ENCODE measurements at regions not wholly inside any gene's neighbourhood (a gene's known extent, or its start where the extent isn't known, plus 50 kb on each side); places are given as distances from the start of the nearest gene placed in this dataset.

DNA sequence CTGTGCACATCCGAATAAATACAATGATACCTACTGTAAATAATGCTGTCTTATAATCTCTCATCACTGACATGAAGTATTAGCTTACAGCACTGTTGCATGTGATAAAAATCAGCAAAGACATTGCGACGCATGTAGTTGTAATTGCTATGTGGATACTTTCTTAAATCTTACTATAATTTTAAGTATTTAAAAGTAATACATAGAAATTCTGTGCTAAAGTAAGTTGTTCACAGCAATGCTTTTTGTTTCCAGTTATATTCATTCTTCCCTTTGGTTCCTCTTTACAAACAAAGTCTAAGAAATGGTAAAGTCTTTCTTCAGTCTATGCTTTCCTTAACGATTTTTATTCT lies 113.7 kb upstream of the DGKB start:
- TF ChIP-seq, protein P1, sequence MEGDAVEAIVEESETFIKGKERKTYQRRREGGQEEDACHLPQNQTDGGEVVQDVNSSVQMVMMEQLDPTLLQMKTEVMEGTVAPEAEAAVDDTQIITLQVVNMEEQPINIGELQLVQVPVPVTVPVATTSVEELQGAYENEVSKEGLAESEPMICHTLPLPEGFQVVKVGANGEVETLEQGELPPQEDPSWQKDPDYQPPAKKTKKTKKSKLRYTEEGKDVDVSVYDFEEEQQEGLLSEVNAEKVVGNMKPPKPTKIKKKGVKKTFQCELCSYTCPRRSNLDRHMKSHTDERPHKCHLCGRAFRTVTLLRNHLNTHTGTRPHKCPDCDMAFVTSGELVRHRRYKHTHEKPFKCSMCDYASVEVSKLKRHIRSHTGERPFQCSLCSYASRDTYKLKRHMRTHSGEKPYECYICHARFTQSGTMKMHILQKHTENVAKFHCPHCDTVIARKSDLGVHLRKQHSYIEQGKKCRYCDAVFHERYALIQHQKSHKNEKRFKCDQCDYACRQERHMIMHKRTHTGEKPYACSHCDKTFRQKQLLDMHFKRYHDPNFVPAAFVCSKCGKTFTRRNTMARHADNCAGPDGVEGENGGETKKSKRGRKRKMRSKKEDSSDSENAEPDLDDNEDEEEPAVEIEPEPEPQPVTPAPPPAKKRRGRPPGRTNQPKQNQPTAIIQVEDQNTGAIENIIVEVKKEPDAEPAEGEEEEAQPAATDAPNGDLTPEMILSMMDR (IDR thresholded peaks at IDR 0.05; ENCODE audit: control insufficient read depth, insufficient read depth, low read depth, low read length, missing control alignments), result no peak
- no peak for DNase-seq (ENCODE audit: low read depth)

DNA sequence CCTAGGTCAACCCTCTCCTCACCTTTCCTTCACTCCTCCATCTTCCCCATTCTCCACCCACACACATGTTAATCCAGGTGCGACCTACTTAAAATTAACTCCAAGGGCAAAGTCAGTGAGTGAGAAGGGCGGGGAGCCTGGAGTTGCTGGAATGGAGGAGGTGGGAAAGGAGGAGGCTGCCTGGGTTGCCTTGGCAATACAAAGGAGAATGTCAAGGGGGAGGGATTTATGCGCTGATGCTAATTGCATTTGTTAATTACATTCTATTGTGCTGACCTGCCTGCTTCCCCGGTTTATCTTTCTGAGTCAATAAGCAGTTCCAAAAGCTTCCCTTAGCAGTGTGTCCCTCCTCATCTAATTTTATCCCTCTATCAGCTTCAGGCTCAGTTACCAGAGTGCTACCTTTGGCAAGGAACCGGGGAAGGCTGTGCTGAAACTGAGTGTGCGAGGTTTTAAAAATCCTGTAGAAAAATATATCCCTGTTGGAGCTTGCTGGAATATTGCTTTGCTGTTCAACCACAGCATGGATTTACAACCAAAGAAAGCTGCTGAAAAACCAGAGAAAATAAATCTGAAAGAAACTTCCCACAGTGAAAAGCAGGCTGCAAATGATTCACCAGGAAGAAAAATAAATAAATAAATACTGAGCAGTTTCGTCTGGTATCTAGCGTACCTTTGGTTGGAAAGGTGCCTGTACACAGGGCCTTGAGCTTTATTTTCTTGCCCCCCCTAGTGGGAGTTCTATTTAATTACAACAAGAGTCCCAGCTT lies 113.2 kb upstream of the DGKB start:
- DNase-seq (ENCODE audit: low read depth), result peak; percentile 21
- no peak overlapping the region for H3K4me3 ChIP-seq (ENCODE audit: control insufficient read depth, low read depth, low read length)
- TF ChIP-seq, protein P1 (IDR thresholded peaks at IDR 0.05; ENCODE audit: control insufficient read depth, insufficient read depth, low read depth, low read length, missing control alignments), result peak; percentile 65

More for the DNA sequence above, 113.7 kb upstream of the DGKB start:
- H3K4me3 ChIP-seq (ENCODE audit: control insufficient read depth, low read depth, low read length), result no peak overlapping the region

DNA sequence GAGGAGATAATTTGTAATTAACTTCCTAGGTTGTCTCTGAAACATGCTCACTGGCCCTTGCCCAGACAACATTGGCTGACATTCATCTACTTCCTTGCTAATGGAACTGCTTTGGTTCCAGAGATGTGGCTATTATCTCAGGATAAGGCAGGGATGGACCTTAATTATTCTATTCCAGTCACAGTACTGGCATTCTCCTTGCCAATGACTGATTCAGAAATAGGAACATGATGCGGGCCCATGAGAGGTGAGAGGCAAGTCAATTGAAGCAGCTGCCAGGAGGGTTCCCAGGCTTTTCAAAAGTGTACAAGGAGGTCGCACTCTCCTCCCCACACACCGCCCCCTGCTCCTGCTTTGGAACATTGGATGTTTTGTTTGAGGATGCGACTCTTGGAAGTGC lies 109.6 kb upstream of the DGKB start:
- no peak for DNase-seq (ENCODE audit: low read depth)
- H3K4me3 ChIP-seq (ENCODE audit: control insufficient read depth, low read depth, low read length), result no peak overlapping the region
- TF ChIP-seq, protein P1 (IDR thresholded peaks at IDR 0.05; ENCODE audit: control insufficient read depth, insufficient read depth, low read depth, low read length, missing control alignments), result no peak

DNA sequence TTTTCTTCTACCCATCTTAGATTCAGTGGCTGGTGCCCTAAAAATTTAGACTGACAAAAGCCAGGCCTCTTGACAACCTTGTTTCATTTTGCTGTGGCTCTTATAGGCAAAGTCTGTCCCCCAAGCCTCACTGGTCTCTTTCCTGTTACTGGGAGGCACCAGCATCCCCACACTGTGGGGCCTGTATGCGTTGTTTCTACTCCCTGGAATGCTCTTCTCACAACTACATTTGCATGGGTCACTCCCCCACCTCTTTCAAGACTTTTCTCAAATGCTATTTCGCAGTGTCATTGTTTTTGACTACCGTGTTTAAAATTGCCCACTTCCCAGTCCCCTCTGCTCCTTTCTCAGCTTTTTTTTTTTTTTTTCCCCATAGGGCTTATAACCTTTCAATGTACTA lies 108.7 kb upstream of the DGKB start:
- no peak for DNase-seq (ENCODE audit: low read depth)
- H3K4me3 ChIP-seq (ENCODE audit: control insufficient read depth, low read depth, low read length), result no peak overlapping the region
- TF ChIP-seq, protein P1 (IDR thresholded peaks at IDR 0.05; ENCODE audit: control insufficient read depth, insufficient read depth, low read depth, low read length, missing control alignments), result no peak

DNA sequence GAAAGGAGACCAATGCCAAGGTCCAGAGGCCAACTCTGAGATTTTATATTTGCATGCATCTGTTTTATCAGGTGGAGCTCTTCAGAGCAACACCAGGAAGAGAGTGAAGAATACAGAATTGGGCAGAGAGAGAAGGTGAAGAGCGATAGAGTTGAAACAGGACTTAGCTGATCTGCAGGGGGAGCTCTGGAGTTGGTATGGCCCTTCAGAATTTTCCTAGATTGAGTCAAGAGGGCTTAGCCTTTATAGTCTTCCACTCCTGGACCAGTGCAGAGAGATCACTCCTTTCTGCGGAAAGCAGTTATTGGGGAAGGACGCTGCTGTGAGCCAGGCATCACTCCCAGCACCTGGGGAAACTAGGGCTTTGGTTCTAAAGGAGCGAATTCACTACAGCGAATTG lies 105.0 kb upstream of the DGKB start:
- TF ChIP-seq, protein P1 (IDR thresholded peaks at IDR 0.05; ENCODE audit: control insufficient read depth, insufficient read depth, low read depth, low read length, missing control alignments), result peak; percentile 24
- DNase-seq (ENCODE audit: low read depth), result no peak
- H3K4me3 ChIP-seq (ENCODE audit: control insufficient read depth, low read depth, low read length), result no peak overlapping the region

DNA sequence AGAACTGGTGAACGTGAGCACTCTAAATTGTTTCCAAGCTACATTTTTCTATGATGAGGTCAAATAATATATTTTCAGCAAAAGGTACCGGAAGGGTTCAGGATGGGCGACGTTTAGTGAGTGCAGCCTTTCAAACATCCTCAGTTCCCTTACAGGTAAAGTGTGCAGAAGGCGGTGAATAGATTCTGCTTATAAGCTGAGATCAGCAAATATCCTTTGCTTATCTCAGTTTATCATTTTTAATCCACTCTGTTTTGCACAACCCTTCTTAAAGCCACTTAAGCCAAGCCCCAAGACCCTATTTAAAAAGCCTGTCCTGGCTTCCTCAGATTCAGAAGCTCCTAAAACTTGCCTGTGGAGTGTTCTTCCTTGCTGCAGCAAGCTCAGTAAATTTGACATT lies 103.1 kb upstream of the DGKB start:
- no peak overlapping the region for H3K4me3 ChIP-seq (ENCODE audit: control insufficient read depth, low read depth, low read length)
- TF ChIP-seq, protein P1 (IDR thresholded peaks at IDR 0.05; ENCODE audit: control insufficient read depth, insufficient read depth, low read depth, low read length, missing control alignments), result no peak
- no peak for DNase-seq (ENCODE audit: low read depth)

All from AG09309 (cell line).